PC-3 (cell line): ENCODE measurements at regions not wholly inside any gene's neighbourhood (a gene's known extent, or its start where the extent isn't known, plus 50 kb on each side); places are given as distances from the start of the nearest gene placed in this dataset.

Experiments used
- ATAC-seq: fragments of 200-7000 bp; cut with Tn5 transposase; 2 replicates; pipeline ENCODE4 v1.9.1; 2020; ENCODE audit warnings: mild to moderate bottlenecking, moderate library complexity
- BruUV-seq: library from RNA; stranded (reverse); fragments of 400-500 nt; replicated peaks from 2 replicates; lab custom pipeline; 2021; lab: Mats Ljungman, UMichigan
- CTCF ChIA-PET: fragments of 300-600 bp; sonication (Branson Sonifier 250); formaldehyde crosslinking; loops from one replicate; lab custom pipeline; 2022; ENCODE audit warnings: antibody characterized with exemption; lab: Charles Lee
- POLR2A ChIA-PET: fragments of 300-600 bp; sonication (Branson Sonifier 250); formaldehyde crosslinking; loops from one replicate; lab custom pipeline; 2022; ENCODE audit warnings: antibody characterized with exemption; ENCODE audit not compliant: unreplicated experiment; lab: Charles Lee
- DNase-seq: peaks from one replicate; pipeline ENCODE4 v3.0.0-alpha.2; 2015
- H2AFZ ChIP-seq: fragments of 300-600 bp; sonication (generic); 2 replicates; pipeline ENCODE4 v1.6.0; 2016; ENCODE audit warnings: antibody characterized with exemption, low read length
- H3F3A ChIP-seq: fragments of 300-600 bp; sonication (generic); one replicate; pipeline ENCODE4 v1.6.0; 2017; ENCODE audit warnings: antibody characterized with exemption, low read length, control low read depth, mild to moderate bottlenecking; ENCODE audit not compliant: unreplicated experiment
- H3K27ac ChIP-seq: fragments of 300-600 bp; sonication (generic); 2 replicates; pipeline ENCODE4 v1.5.1; 2016; ENCODE audit warnings: mild to moderate bottlenecking, low read length
- H3K27me3 ChIP-seq: fragments of 300-600 bp; sonication (generic); 2 replicates; pipeline ENCODE4 v1.6.1; 2016; ENCODE audit warnings: low read length, mixed read lengths
- H3K36me3 ChIP-seq: fragments of 300-600 bp; sonication (generic); 2 replicates; pipeline ENCODE4 v1.6.1; 2016; ENCODE audit warnings: low read depth, mixed run types, low read length, mixed read lengths
- H3K4me1 ChIP-seq: fragments of 300-600 bp; sonication (generic); 2 replicates; pipeline ENCODE4 v1.5.1; 2016; ENCODE audit warnings: low read length; ENCODE audit not compliant: insufficient read depth
- H3K4me2 ChIP-seq: fragments of 300-600 bp; sonication (generic); 2 replicates; pipeline ENCODE4 v1.6.0; 2016; ENCODE audit warnings: low read length
- H3K4me3 ChIP-seq: fragments of 300-600 bp; sonication (generic); 2 replicates; pipeline ENCODE4 v1.5.1; 2016; ENCODE audit warnings: mild to moderate bottlenecking, low read length, mixed read lengths
- H3K79me2 ChIP-seq: fragments of 300-600 bp; sonication (generic); 2 replicates; pipeline ENCODE4 v1.6.1; 2017; ENCODE audit warnings: low read length, mixed read lengths
- H3K9ac ChIP-seq: fragments of 300-600 bp; sonication (generic); 2 replicates; pipeline ENCODE4 v1.6.0; 2016; ENCODE audit warnings: mild to moderate bottlenecking, low read length
- H3K9me2 ChIP-seq: fragments of 300-600 bp; sonication (generic); replicated peaks from 2 replicates; pipeline ENCODE4 v1.6.1; 2016; ENCODE audit warnings: mixed run types, low read length, mixed read lengths
- H3K9me3 ChIP-seq: fragments of 300-600 bp; sonication (generic); 2 replicates; pipeline ENCODE4 v1.6.1; 2016; ENCODE audit warnings: low read length, mixed read lengths
- H4K20me1 ChIP-seq: fragments of 300-600 bp; sonication (generic); 2 replicates; pipeline ENCODE4 v1.6.1; 2016; ENCODE audit warnings: low read length, mixed read lengths
- EZH2 ChIP-seq: fragments of 300-600 bp; sonication (generic); IDR thresholded peaks from one replicate; pipeline ENCODE4 v1.6.1; 2017; ENCODE audit warnings: antibody characterized with exemption, mild to moderate bottlenecking, low read length; ENCODE audit not compliant: unreplicated experiment
- EZH2phosphoT487 ChIP-seq: fragments of 300-600 bp; sonication (generic); IDR thresholded peaks from 2 replicates; pipeline ENCODE4 v1.6.1; 2018; ENCODE audit warnings: mild to moderate bottlenecking, antibody characterized with exemption, low read length, borderline replicate concordance
- intact Hi-C: fragments of 100-400 bp; cut with micrococcal nuclease; formaldehyde crosslinking; loops from 2 replicates; pipeline ENCODE4 v1.9.0; 2023
- TF ChIP-seq, protein P1 (sequence below): fragments of 300-600 bp; sonication (generic); conservative IDR thresholded peaks from 2 replicates; pipeline ENCODE4 v1.5.1; 2017; ENCODE audit warnings: antibody characterized with exemption, low read depth, mild to moderate bottlenecking, low read length

DNA sequence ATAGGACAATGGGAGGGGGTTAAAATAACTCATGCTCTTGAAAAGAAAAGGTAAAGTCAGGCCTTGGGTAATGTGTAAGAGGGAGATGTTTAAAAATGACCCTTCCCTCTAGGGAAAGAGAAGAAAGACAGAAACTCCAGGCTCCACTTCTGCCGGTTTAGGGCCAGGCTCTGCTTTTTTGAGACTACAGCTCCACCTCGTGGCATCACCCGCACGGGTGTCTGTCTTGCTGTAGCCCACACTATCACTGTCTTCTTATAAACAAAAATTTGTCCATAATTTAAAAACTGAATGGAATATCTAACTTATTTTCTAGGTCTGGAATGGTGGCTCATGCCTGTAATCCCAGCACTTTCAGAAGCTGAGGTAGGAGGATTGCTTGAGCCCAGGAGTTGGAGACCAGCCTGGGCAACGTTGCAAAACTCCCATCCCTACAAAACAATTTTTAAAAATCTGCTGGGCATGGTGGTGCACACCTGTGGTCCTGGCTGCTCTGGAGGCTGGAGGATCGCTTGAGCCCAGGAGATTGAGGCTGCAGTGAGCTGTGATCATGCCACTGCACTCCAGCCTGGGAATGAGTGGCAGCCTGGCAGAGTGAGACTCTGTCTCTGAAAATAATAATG, 65.1 kb upstream of the GTF3A start:
- ChIA-PET CTCF (interaction anchor here (0.7 to 1.3 kb wide), 2 partner anchors 136 to 374 kb away, joined by 3 to 11 read pairs; no protein-coding TSS in a partner anchor), POLR2A (no interaction called here)
- intact Hi-C loops: loop anchor here (1.0 to 5.0 kb wide), 3 partner anchors 87 to 412 kb away; partner anchors contain the start of gene RASL11A
- Histone ChIP-seq H3K4me3 (no peak overlapping the region), H3K9me2 (no peaks in the 10 kb centered on the region), H3F3A (peaks cover 3% of the 10 kb centered on the region), H3K27me3 (no peaks in the 10 kb centered on the region), H4K20me1 (no peaks in the 10 kb centered on the region), H3K27ac (no peak overlapping the region), H3K4me2 (no peak overlapping the region), H3K9ac (no peak overlapping the region), H3K9me3 (no peaks in the 10 kb centered on the region), H3K36me3 (no peaks in the 10 kb centered on the region), H2AFZ (no peak overlapping the region), H3K4me1 (peaks cover 6% of the 10 kb centered on the region), H3K79me2 (no peaks in the 10 kb centered on the region)
- TF ChIP-seq, protein P1, sequence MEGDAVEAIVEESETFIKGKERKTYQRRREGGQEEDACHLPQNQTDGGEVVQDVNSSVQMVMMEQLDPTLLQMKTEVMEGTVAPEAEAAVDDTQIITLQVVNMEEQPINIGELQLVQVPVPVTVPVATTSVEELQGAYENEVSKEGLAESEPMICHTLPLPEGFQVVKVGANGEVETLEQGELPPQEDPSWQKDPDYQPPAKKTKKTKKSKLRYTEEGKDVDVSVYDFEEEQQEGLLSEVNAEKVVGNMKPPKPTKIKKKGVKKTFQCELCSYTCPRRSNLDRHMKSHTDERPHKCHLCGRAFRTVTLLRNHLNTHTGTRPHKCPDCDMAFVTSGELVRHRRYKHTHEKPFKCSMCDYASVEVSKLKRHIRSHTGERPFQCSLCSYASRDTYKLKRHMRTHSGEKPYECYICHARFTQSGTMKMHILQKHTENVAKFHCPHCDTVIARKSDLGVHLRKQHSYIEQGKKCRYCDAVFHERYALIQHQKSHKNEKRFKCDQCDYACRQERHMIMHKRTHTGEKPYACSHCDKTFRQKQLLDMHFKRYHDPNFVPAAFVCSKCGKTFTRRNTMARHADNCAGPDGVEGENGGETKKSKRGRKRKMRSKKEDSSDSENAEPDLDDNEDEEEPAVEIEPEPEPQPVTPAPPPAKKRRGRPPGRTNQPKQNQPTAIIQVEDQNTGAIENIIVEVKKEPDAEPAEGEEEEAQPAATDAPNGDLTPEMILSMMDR: peak; percentile 87
- TF ChIP-seq EZH2phosphoT487 (no peak), EZH2 (no peak)
- DNase-seq (peak; percentile 75), ATAC-seq (peak; percentile 51)
- no TSS peak for BruUV-seq

DNA sequence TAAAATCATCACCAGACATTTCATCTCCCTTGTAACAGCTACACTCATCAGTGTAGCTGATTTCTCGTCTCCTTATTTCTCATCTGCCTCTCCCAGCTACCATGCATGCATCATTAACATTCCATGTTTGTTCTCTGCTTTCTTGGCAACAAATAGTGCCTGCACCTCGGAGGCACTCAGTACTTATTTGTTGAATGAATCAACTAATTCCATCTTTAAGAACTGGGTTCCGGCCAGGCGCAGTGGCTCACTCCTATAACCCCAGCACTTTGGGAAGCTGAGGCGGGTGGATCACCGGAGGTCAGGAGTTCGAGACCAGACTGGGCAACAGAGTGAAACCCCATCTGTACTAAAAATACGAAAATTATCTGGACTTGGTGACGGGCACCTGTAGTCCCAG, 63.9 kb upstream of the GTF3A start:
- intact Hi-C loops: no loop called here
- Histone ChIP-seq H3F3A (peaks cover 3% of the 10 kb centered on the region), H3K36me3 (no peaks in the 10 kb centered on the region), H3K9me3 (no peaks in the 10 kb centered on the region), H3K4me1 (peaks cover 6% of the 10 kb centered on the region), H2AFZ (no peak overlapping the region), H3K4me2 (peak overlapping the region; percentile 26; the same call in 1 of the 2 replicates), H4K20me1 (no peaks in the 10 kb centered on the region), H3K27ac (peak overlapping the region; percentile 59), H3K79me2 (no peaks in the 10 kb centered on the region), H3K9me2 (no peaks in the 10 kb centered on the region), H3K27me3 (no peaks in the 10 kb centered on the region), H3K4me3 (no peak overlapping the region), H3K9ac (no peak overlapping the region)
- DNase-seq: peak; percentile 84
- TF ChIP-seq, protein P1: no peak
- no peak for TF ChIP-seq EZH2phosphoT487
- TF ChIP-seq EZH2: no peak
- ATAC-seq: peak; percentile 60
- CTCF ChIA-PET: interaction anchor here (0.6 to 2.9 kb wide), 5 partner anchors 11 to 414 kb away, joined by 4 to 25 read pairs (median 7); no protein-coding TSS in a partner anchor
- POLR2A ChIA-PET: no interaction called here
- BruUV-seq: no TSS peak
